ENCODE measurements at regions not wholly inside any gene's neighbourhood (a gene's known extent, or its start where the extent isn't known, plus 50 kb on each side); places are given as distances from the start of the nearest gene placed in this dataset.
"Not testable (repeated sequence)": the region's sequence is repeated elsewhere in the genome, so short reads cannot be mapped to it uniquely, and the experiment has no call there.

DNA sequence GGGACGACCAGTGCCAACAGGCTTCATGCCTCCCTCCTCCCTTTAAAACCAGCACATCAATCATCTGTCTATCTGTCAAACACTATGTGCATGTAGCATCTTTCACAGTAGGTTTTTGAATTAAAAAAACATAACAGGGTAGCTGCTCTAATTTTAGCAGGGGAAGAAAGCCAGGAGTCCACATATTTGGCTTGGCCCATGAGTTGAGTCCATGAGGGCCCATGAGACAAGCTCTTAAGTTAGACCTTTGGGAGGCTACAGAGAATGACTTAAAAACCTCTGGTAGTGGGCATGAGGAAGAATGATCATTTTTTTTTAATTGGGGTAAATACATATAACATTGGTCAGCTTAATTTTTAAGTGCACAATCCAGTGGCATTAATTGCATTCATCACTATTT is 194.9 kb downstream of the UTRN start:
- peak overlapping the region; percentile 11; the same call in 1 of the 2 replicates for H3K27ac ChIP-seq
- TF ChIP-seq, protein P1, sequence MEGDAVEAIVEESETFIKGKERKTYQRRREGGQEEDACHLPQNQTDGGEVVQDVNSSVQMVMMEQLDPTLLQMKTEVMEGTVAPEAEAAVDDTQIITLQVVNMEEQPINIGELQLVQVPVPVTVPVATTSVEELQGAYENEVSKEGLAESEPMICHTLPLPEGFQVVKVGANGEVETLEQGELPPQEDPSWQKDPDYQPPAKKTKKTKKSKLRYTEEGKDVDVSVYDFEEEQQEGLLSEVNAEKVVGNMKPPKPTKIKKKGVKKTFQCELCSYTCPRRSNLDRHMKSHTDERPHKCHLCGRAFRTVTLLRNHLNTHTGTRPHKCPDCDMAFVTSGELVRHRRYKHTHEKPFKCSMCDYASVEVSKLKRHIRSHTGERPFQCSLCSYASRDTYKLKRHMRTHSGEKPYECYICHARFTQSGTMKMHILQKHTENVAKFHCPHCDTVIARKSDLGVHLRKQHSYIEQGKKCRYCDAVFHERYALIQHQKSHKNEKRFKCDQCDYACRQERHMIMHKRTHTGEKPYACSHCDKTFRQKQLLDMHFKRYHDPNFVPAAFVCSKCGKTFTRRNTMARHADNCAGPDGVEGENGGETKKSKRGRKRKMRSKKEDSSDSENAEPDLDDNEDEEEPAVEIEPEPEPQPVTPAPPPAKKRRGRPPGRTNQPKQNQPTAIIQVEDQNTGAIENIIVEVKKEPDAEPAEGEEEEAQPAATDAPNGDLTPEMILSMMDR (conservative IDR thresholded peaks at IDR 0.05) = no peak

DNA sequence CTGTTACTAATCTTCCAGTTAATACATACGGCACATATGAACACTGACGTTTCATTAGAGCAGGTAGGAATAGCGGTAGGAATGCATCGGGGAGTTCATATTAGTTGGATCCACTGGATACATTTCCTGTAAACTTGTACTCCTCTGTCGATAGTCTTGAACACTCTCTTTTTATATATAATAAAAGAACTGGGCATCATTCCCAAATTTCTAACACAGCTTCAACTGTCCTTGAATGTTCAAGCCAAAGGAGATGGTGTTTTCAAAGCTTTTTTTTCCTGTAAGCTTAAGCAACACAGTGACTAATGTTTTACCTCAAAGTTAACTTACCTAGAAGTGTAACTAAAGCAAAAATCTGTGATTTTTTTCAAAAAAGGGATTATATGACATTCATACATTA is 195.3 kb downstream of the UTRN start:
- TF ChIP-seq, protein P1 (conservative IDR thresholded peaks at IDR 0.05) = no peak
- peak overlapping the region; percentile 11; the same call in 1 of the 2 replicates for H3K27ac ChIP-seq

DNA sequence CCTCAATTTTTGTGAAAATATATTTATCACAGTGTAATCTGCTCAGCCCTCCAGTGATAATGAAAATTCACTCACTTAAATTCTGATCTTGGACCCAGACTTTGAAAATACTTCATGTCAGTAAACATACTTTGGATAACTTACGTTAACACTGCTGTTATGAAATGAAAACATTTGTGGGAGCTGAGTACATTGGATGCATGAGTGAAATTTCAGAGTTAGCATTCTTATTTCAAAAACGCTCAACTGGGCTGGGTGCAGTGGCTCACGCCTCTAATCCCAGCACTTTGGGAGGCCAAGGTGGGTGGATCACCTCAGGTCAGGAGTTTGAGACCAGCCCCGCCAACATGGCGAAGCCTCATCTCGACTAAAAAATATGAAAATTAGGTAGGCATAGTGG is 196.4 kb downstream of the UTRN start:
- TF ChIP-seq, protein P1 (conservative IDR thresholded peaks at IDR 0.05) = no peak
- H3K27ac ChIP-seq = peak overlapping the region; percentile 16; the same call in 1 of the 2 replicates

DNA sequence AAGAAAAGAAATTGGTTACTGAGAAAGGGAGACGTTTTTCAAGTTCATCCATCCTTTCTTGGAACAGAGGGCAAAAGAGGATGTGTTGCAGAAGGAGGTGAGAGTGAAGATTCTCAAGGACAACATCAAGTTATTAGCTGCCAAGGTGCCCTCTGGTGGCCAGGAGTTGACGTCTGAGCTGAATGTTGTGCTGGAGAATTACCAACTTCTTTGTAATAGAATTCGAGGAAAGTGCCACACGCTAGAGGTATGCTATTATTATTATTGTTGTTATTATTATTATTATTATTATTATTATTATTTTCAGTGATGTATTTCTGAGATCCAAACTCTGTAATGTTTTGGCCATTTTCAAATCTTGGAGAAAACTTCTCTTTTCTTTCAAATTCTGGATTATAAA is 197.0 kb downstream of the UTRN start:
- TF ChIP-seq, protein P1 (conservative IDR thresholded peaks at IDR 0.05) = peak; percentile 79
- peak overlapping the region; percentile 16; the same call in 1 of the 2 replicates for H3K27ac ChIP-seq

DNA sequence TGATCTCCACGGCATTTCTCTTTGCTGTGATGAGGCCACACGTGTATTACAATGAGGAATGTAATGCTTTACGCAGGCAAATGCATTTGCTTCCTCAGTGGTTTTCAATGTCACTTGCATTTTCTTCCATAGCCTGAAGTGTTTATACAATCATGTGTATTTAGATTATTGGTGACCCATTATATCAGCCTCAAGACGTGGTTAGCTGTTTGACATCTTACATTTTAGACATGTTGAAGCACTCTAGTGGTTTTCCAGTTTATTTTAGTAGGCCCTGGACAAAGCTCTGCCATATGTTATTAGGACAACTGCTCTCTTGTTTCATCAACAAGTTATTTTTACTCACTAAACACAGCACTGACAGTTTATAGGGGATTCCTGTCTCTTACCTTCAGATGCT is 200.4 kb downstream of the UTRN start:
- H3K27ac ChIP-seq = no peak overlapping the region
- TF ChIP-seq, protein P1 (conservative IDR thresholded peaks at IDR 0.05) = no peak

DNA sequence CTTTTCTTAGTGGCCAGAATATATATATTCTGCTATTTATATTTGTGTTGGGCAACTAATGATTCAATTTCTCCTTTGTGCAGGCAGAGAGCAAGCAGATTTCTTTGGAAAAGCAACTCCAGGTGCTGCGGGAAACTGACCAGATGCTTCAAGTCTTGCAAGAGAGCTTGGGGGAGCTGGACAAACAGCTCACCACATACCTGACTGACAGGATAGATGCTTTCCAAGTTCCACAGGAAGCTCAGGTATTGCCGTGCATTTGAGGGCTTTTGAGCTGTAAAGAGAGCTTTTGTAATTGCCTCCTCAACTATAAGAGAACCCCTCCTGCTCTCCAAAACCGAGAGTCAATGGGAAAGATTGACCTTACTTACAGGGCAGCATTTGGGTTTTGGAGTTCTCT is 203.5 kb downstream of the UTRN start:
- TF ChIP-seq, protein P1 (conservative IDR thresholded peaks at IDR 0.05) = no peak
- H3K27ac ChIP-seq = no peak overlapping the region

DNA sequence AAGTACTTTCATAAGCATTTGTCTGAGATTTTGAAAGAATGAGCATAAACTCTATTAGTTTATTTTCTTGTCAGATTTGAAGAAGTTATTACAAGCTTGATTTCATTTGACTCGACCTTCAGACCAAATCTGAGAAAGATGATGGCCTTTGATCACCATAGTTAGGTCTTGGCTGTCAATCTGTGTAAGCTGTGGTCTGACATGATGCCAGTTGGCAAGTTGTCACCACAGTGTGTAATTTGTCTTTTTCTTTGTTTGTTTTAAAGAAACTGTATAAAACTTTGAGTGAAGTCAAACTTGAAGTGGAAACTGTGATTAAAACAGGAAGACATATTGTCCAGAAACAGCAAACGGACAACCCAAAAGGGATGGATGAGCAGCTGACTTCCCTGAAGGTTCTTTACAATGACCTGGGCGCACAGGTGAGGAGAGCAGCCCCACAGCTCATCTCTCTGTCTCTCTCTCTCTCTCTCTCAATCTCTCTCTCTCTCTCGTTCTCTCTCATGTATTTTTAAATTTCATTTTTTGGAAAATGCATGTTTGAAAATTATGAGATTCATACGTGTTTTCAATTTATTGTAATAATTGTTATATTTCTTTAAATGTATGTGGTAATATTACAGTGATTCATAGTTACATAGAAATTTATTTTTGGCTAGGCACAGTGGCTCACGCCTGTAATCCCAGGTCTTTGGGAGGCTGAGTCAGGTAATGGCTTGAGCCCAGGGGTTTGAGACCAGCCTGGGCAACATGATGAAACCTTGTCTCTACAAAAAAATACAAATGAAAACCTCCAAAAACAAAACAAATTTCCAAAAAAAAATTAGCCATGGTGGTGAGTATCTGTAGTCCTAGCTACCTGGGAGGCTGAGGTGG is 208.1 kb downstream of the UTRN start:
- H3K27ac ChIP-seq = no peak overlapping the region
- TF ChIP-seq, protein P1 (conservative IDR thresholded peaks at IDR 0.05) = no peak

DNA sequence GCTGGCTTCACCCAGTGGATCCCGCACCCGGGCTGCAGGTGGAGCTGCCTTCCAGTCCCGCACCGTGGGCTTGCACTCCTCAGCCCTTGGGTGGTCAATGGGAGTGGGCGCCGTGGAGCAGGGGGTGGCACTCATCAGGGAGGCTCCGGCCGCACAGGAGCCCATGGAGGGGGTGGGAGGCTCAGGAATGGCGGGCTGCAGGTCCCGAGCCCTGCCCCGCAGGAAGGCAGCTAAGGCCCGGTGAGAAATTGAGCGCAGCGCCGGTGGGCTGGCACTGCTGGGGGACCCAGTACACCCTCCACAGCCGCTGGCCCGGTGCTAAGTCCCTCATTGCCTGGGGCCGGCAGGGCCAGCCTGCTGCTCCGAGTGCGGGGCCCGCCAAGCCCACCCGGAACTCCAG is 209.9 kb downstream of the UTRN start:
- H3K27ac ChIP-seq = not testable (repeated sequence)

All from VCaP (cell line).